H1 (cell line): ENCODE measurements at regions not wholly inside any gene's neighbourhood (a gene's known extent, or its start where the extent isn't known, plus 50 kb on each side); places are given as distances from the start of the nearest gene placed in this dataset.

Source experiments
- CEBPB ChIP-seq: IDR thresholded peaks from 2 replicates; pipeline ENCODE4 v1.6.1; 2012; ENCODE audit warnings: low read depth, low read length
- CHD1 ChIP-seq: IDR thresholded peaks from 2 replicates; pipeline ENCODE4 v1.6.1; 2012; ENCODE audit warnings: low read depth, low read length, improper control_type of control experiment
- CTBP2 ChIP-seq: IDR thresholded peaks from 2 replicates; pipeline ENCODE4 v1.7.0; 2011; ENCODE audit warnings: borderline replicate concordance, mild to moderate bottlenecking, moderate library complexity, mixed read lengths, low read length; ENCODE audit not compliant: insufficient read depth, insufficient read length
- CTCF ChIP-seq, 3 experiments: IDR thresholded peaks; 1 replicate in 2 of 3; 2 replicates in 1 of 3; pipeline versions ENCODE4 v1.5.1 to v1.6.1; 2011; ENCODE audit warnings: low read length in 3 of 3, mild to moderate bottlenecking in 3 of 3, inconsistent platforms in 2 of 3, low read depth in 1 of 3, moderate library complexity in 1 of 3; ENCODE audit not compliant: insufficient read depth in 1 of 3; ENCODE audit errors: control extremely low read depth in 1 of 3
- E2F6 ChIP-seq: IDR thresholded peaks from 2 replicates; pipeline ENCODE4 v1.6.1; 2012; ENCODE audit warnings: inconsistent platforms
- EGR1 ChIP-seq: IDR thresholded peaks from 2 replicates; pipeline ENCODE4 v1.6.1; 2011; ENCODE audit warnings: low read depth, low read length, borderline replicate concordance
- EP300 ChIP-seq, 2 experiments: IDR thresholded peaks; 1 replicate in 1 of 2; 2 replicates in 1 of 2; pipeline ENCODE4 v1.6.1; 2011 to 2012; ENCODE audit warnings: low read depth in 2 of 2, low read length in 2 of 2, mild to moderate bottlenecking in 2 of 2, borderline replicate concordance in 1 of 2, inconsistent platforms in 1 of 2, moderate library complexity in 1 of 2
- EZH2 ChIP-seq: fragments of 200-600 bp; sonication (generic); IDR thresholded peaks from 2 replicates; pipeline ENCODE4 v1.7.1; 2012; ENCODE audit warnings: low read depth, mild to moderate bottlenecking, moderate library complexity, low read length, inconsistent platforms; ENCODE audit not compliant: severe bottlenecking
- KDM5A ChIP-seq: fragments of 200-600 bp; IDR thresholded peaks from 2 replicates; pipeline ENCODE4 v1.7.1; 2012; ENCODE audit warnings: mild to moderate bottlenecking, low read length, inconsistent platforms, mixed read lengths
- MAX ChIP-seq: IDR thresholded peaks from 2 replicates; pipeline ENCODE4 v1.6.1; 2012; ENCODE audit warnings: inconsistent platforms
- POLR2A ChIP-seq, 2 experiments: IDR thresholded peaks; 1 replicate in 1 of 2; 2 replicates in 1 of 2; pipeline ENCODE4 v1.6.1; 2011; ENCODE audit warnings: low read depth in 2 of 2, low read length in 2 of 2, mild to moderate bottlenecking in 2 of 2; ENCODE audit errors: control extremely low read depth in 1 of 2
- RAD21 ChIP-seq, 2 experiments: IDR thresholded peaks in 1 of 2; conservative IDR thresholded peaks in 1 of 2; 2 replicates each; pipeline ENCODE4 v1.6.1; 2011; ENCODE audit warnings: low read depth in 2 of 2, low read length in 2 of 2, improper control_type of control experiment in 1 of 2, inconsistent platforms in 1 of 2, mild to moderate bottlenecking in 1 of 2, moderate library complexity in 1 of 2
- RNF2 ChIP-seq: fragments of 200-900, 300-1000 bp; sonication (generic); IDR thresholded peaks from 2 replicates; pipeline ENCODE4 v1.7.1; 2016; ENCODE audit warnings: borderline replicate concordance, low read depth, mild to moderate bottlenecking, antibody characterized with exemption, low read length; ENCODE audit not compliant: poor library complexity, severe bottlenecking; ENCODE audit errors: missing control alignments
- TAF1 ChIP-seq: IDR thresholded peaks from 2 replicates; pipeline ENCODE4 v1.6.1; 2011; ENCODE audit warnings: mild to moderate bottlenecking, low read depth, low read length

GRCh38 chr13:63396746-63397145 lies 1981.1 kb upstream of the PCDH20 start:
- TF ChIP-seq CTCF (IDR thresholded peaks at IDR 0.05; ENCODE audit: control extremely low read depth in 1 of 3, insufficient read depth in 1 of 3, low read depth in 1 of 3, low read length in 3 of 3) (no peak), KDM5A (no peak), TAF1 (no peak), EGR1 (no peak), MAX (no peak), E2F6 (no peak), CEBPB (no peak), EP300 (IDR thresholded peaks at IDR 0.05; ENCODE audit: borderline replicate concordance in 1 of 2, low read depth in 2 of 2, low read length in 2 of 2) (no peak), CHD1 (no peak), EZH2 (no peak), RNF2 (no peak), CTBP2 (no peak), RAD21 (IDR thresholded peaks at IDR 0.05 in 1 of 2, conservative IDR thresholded peaks at IDR 0.05 in 1 of 2; ENCODE audit: low read depth in 2 of 2, low read length in 2 of 2) (no peak), POLR2A (IDR thresholded peaks at IDR 0.05; ENCODE audit: control extremely low read depth in 1 of 2, low read depth in 2 of 2, low read length in 2 of 2) (no peak)
